HG02884 (cell line): ENCODE measurements at regions not wholly inside any gene's neighbourhood (a gene's known extent, or its start where the extent isn't known, plus 50 kb on each side); places are given as distances from the start of the nearest gene placed in this dataset.

Experiments used
- ATAC-seq: cut with Tn5 transposase; IDR thresholded peaks from one replicate; pipeline ENCODE4 v1.9.1; 2021; ENCODE audit warnings: mild to moderate bottlenecking, moderate library complexity; ENCODE audit not compliant: unreplicated experiment

- ATAC-seq: no peak
Measured at GRCh38 chr6:137816133-137816579, 50.9 kb upstream of the TNFAIP3 start.

GRCh38 chr6:137816688-137817618, 50.1 kb upstream of the TNFAIP3 start:
- no peak for ATAC-seq
